ENCODE measurements at regions not wholly inside any gene's neighbourhood (a gene's known extent, or its start where the extent isn't known, plus 50 kb on each side); places are given as distances from the start of the nearest gene placed in this dataset.

GRCh38 chr6:169335301-169335700, 81.7 kb upstream of the THBS2 start:
- no peak for TF ChIP-seq POLR2A (IDR thresholded peaks at IDR 0.05; ENCODE audit: low read length)
- no peak for TF ChIP-seq GATA1 (IDR thresholded peaks at IDR 0.05; ENCODE audit: low read depth, low read length)
